ENCODE measurements at regions not wholly inside any gene's neighbourhood (a gene's known extent, or its start where the extent isn't known, plus 50 kb on each side); places are given as distances from the start of the nearest gene placed in this dataset.

DNA sequence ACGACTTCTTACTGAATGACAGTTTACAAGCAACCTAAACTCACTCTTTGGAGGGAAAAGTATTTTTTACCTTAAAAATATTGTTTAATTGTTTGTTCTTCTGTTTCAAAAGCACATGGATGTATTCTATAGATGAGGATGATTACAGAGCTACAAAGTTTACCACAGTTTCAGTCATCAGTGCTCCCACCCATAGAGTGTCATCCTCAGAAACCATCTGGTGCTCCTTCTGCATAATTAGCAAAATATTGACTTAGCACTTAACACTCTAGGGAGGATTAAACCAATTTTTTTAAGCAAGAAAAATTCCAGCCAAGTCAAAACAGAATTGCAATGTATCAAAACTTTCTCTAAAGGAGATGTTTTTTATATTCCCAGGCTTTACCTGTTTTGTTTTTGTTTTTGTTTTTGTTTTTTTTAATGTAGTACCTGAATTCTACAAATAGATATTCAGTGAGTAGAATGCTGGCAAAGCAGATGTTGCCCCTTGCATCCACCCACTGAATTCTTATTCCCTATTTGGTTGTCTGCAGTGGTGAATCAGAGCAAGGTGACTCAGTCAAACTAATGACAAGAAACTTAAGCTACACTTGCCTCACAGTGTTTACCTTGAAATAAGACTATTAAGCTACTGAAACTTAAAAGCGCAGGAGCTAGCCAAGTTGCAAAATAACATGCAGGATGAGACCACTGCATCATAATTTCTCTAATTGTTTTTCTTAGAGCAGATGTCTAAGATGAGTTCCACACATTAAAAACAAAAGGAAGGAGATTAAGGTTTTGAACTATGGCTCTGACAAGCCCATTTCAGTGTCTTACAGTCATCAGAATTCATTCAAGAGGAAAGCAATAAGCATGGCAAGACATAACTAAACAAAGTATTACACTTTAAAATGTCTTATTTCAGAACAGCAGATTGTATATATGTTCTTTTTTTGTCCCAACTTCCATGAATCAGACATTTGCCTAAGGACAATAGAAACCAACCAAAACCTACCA, 155.1 kb upstream of the SOX6 start:
- CTCF ChIA-PET: no interaction called here
- Histone ChIP-seq H3K9me3 (ENCODE audit: control insufficient read depth, insufficient read depth, low read depth, low read length) (no peaks in the 10 kb centered on the region), H3K36me3 (ENCODE audit: control insufficient read depth in 2 of 2, insufficient read depth in 1 of 2, low read length in 2 of 2) (no peaks in the 10 kb centered on the region), H3K27ac (ENCODE audit: extremely low read depth, low read depth, low read length) (no peak overlapping the region), H3K4me3 (ENCODE audit: low read depth, low read length) (no peak overlapping the region), H3K4me1 (ENCODE audit: control insufficient read depth, insufficient read depth, low read length) (no peaks in the 10 kb centered on the region)
- TF ChIP-seq OSR2 (tag by site-specific recombination; IDR thresholded peaks at IDR 0.05) (peak; percentile 67), SP7 (tag by site-specific recombination; IDR thresholded peaks at IDR 0.05) (peak; percentile 27; the same call in 1 of the 2 replicates), ZNF629 (tag by site-specific recombination; IDR thresholded peaks at IDR 0.05) (peak; percentile 19; the same call in 1 of the 2 replicates), ZNF184 (tag by site-specific recombination; IDR thresholded peaks at IDR 0.05) (peak; percentile 17; the same call in 1 of the 2 replicates), ZNF830 (tag by site-specific recombination; IDR thresholded peaks at IDR 0.05; ENCODE audit: low read depth) (no peak), ZNF335 (tag by site-specific recombination; conservative IDR thresholded peaks at IDR 0.05) (peak; percentile 34; the same call in 1 of the 2 replicates), ZNF677 (tag by site-specific recombination; IDR thresholded peaks at IDR 0.05) (no peak), WT1 (tag by site-specific recombination; IDR thresholded peaks at IDR 0.05) (peak; percentile 75; the same call in 1 of the 2 replicates), ZNF391 (tag by site-specific recombination; IDR thresholded peaks at IDR 0.05; ENCODE audit: borderline replicate concordance, low read depth) (no peak), ZNF223 (tag by site-specific recombination; IDR thresholded peaks at IDR 0.05) (peak; percentile 77; the same call in 1 of the 2 replicates)
- TF ChIP-seq, protein P1, sequence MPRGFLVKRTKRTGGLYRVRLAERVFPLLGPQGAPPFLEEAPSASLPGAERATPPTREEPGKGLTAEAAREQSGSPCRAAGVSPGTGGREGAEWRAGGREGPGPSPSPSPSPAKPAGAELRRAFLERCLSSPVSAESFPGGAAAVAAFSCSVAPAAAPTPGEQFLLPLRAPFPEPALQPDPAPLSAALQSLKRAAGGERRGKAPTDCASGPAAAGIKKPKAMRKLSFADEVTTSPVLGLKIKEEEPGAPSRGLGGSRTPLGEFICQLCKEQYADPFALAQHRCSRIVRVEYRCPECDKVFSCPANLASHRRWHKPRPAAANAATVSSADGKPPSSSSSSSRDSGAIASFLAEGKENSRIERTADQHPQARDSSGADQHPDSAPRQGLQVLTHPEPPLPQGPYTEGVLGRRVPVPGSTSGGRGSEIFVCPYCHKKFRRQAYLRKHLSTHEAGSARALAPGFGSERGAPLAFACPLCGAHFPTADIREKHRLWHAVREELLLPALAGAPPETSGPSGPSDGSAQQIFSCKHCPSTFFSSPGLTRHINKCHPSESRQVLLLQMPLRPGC (tag by site-specific recombination; IDR thresholded peaks at IDR 0.05): 0 out of 2 replicates have a peak, but pooled peaks have one; percentile 47
- TF ChIP-seq, protein P2, sequence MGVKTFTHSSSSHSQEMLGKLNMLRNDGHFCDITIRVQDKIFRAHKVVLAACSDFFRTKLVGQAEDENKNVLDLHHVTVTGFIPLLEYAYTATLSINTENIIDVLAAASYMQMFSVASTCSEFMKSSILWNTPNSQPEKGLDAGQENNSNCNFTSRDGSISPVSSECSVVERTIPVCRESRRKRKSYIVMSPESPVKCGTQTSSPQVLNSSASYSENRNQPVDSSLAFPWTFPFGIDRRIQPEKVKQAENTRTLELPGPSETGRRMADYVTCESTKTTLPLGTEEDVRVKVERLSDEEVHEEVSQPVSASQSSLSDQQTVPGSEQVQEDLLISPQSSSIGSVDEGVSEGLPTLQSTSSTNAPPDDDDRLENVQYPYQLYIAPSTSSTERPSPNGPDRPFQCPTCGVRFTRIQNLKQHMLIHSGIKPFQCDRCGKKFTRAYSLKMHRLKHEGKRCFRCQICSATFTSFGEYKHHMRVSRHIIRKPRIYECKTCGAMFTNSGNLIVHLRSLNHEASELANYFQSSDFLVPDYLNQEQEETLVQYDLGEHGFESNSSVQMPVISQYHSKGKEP (tag by site-specific recombination; IDR thresholded peaks at IDR 0.05): 0 out of 2 replicates have a peak, but pooled peaks have one; percentile 58
- TF ChIP-seq, protein P3, sequence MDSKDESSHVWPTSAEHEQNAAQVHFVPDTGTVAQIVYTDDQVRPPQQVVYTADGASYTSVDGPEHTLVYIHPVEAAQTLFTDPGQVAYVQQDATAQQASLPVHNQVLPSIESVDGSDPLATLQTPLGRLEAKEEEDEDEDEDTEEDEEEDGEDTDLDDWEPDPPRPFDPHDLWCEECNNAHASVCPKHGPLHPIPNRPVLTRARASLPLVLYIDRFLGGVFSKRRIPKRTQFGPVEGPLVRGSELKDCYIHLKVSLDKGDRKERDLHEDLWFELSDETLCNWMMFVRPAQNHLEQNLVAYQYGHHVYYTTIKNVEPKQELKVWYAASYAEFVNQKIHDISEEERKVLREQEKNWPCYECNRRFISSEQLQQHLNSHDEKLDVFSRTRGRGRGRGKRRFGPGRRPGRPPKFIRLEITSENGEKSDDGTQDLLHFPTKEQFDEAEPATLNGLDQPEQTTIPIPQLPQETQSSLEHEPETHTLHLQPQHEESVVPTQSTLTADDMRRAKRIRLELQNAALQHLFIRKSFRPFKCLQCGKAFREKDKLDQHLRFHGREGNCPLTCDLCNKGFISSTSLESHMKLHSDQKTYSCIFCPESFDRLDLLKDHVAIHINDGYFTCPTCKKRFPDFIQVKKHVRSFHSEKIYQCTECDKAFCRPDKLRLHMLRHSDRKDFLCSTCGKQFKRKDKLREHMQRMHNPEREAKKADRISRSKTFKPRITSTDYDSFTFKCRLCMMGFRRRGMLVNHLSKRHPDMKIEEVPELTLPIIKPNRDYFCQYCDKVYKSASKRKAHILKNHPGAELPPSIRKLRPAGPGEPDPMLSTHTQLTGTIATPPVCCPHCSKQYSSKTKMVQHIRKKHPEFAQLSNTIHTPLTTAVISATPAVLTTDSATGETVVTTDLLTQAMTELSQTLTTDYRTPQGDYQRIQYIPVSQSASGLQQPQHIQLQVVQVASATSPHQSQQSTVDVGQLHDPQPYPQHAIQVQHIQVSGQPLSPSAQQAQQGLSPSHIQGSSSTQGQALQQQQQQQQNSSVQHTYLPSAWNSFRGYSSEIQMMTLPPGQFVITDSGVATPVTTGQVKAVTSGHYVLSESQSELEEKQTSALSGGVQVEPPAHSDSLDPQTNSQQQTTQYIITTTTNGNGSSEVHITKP (tag by site-specific recombination; IDR thresholded peaks at IDR 0.05): peak; percentile 89
- POLR2A ChIA-PET: interaction anchor here (0.6 kb wide), 1 partner anchor 84 kb away, joined by 6 read pairs; no protein-coding TSS in a partner anchor

DNA sequence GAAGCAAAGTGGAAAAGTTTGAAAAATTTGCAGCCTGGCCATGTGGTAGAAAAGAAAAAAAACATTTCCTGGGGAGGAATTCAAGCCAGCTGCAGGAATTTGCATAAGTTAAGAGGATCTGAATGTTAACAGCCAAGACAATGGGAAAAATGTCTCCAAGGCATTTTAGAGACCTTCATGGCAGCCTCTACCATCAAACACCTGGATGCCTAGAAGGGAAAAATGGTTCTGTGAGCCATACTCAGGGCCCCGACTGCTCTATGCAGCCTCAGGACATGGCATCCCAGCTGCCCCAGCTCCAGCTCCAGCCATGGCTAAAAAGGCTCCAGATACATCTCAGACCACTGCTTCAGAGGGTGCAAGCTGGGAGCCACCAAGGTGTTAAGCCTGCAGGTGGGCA, 149.1 kb upstream of the SOX6 start:
- POLR2A ChIA-PET: no interaction called here
- CTCF ChIA-PET: no interaction called here
- TF ChIP-seq, protein P4, sequence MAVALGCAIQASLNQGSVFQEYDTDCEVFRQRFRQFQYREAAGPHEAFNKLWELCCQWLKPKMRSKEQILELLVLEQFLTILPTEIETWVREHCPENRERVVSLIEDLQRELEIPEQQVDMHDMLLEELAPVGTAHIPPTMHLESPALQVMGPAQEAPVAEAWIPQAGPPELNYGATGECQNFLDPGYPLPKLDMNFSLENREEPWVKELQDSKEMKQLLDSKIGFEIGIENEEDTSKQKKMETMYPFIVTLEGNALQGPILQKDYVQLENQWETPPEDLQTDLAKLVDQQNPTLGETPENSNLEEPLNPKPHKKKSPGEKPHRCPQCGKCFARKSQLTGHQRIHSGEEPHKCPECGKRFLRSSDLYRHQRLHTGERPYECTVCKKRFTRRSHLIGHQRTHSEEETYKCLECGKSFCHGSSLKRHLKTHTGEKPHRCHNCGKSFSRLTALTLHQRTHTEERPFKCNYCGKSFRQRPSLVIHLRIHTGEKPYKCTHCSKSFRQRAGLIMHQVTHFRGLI (tag by site-specific recombination; IDR thresholded peaks at IDR 0.05): no peak
- TF ChIP-seq ZXDB (tag by site-specific recombination; IDR thresholded peaks at IDR 0.05) (no peak), ZNF664 (tag by site-specific recombination; IDR thresholded peaks at IDR 0.05) (no peak), ZNF624 (tag by site-specific recombination; IDR thresholded peaks at IDR 0.05) (no peak), ZBTB17 (tag by site-specific recombination; IDR thresholded peaks at IDR 0.05) (no peak), ZSCAN16 (tag by site-specific recombination; IDR thresholded peaks at IDR 0.05) (no peak), ZNF561 (tag by site-specific recombination; IDR thresholded peaks at IDR 0.05; ENCODE audit: borderline replicate concordance) (no peak), ZNF704 (tag by site-specific recombination; IDR thresholded peaks at IDR 0.05) (no peak), ZNF549 (tag by site-specific recombination; IDR thresholded peaks at IDR 0.05) (no peak)
- TF ChIP-seq, protein P2 (tag by site-specific recombination; IDR thresholded peaks at IDR 0.05): no peak

More for the DNA sequence above, 149.1 kb upstream of the SOX6 start:
- Histone ChIP-seq H3K27ac (ENCODE audit: extremely low read depth, low read depth, low read length) (no peak overlapping the region), H3K9me3 (ENCODE audit: control insufficient read depth, insufficient read depth, low read depth, low read length) (no peaks in the 10 kb centered on the region), H3K4me3 (ENCODE audit: low read depth, low read length) (no peak overlapping the region), H3K4me1 (ENCODE audit: control insufficient read depth, insufficient read depth, low read length) (no peaks in the 10 kb centered on the region), H3K36me3 (ENCODE audit: control insufficient read depth in 2 of 2, insufficient read depth in 1 of 2, low read length in 2 of 2) (no peaks in the 10 kb centered on the region)
